Natural killer cell (primary cell): ENCODE measurements at regions not wholly inside any gene's neighbourhood (a gene's known extent, or its start where the extent isn't known, plus 50 kb on each side); places are given as distances from the start of the nearest gene placed in this dataset.

Experiments
- ATAC-seq, 3 donors: fragments of 150-1000 bp in 2 of 3; fragments of 200-7000 bp in 1 of 3; cut with Tn5 transposase; 1 replicate in 1 of 3; 2 replicates in 2 of 3; pipeline ENCODE4 v1.10.0; 2021; ENCODE audit warnings: mild to moderate bottlenecking in 2 of 3, moderate library complexity in 2 of 3
- DNase-seq, 2 donors: peaks; one replicate each; pipeline versions ENCODE4 v3.0.0 to v3.0.0-alpha.2; 2013 to 2021; ENCODE audit warnings: mixed read lengths in 1 of 2
- H3K27ac ChIP-seq: one replicate; pipeline ENCODE4 v1.5.1; 2013; ENCODE audit warnings: mild to moderate bottlenecking, low read length
- H3K27me3 ChIP-seq: one replicate; pipeline ENCODE4 v1.6.1; 2013; ENCODE audit warnings: low read length; ENCODE audit not compliant: control insufficient read depth, insufficient read depth
- H3K36me3 ChIP-seq: one replicate; pipeline ENCODE4 v1.6.1; 2013; ENCODE audit warnings: low read length; ENCODE audit not compliant: control insufficient read depth, insufficient read depth
- H3K4me1 ChIP-seq: one replicate; pipeline ENCODE4 v1.6.1; 2013; ENCODE audit warnings: low read length; ENCODE audit not compliant: control insufficient read depth, insufficient read depth
- H3K4me3 ChIP-seq: one replicate; pipeline ENCODE4 v1.5.1; 2013; ENCODE audit warnings: low read length
- H3K9me3 ChIP-seq: one replicate; pipeline ENCODE4 v1.6.1; 2013; ENCODE audit warnings: low read length; ENCODE audit not compliant: control insufficient read depth, insufficient read depth
- H3K27ac Mint-ChIP-seq, 2 donors: one replicate each; pipeline ENCODE4 v1.8.0; 2022; ENCODE audit warnings: mild to moderate bottlenecking in 2 of 2, mixed read lengths in 2 of 2, moderate library complexity in 1 of 2
- H3K27me3 Mint-ChIP-seq, 2 donors: one replicate each; pipeline ENCODE4 v1.8.0; 2022; ENCODE audit warnings: low read depth in 2 of 2, mixed read lengths in 2 of 2
- H3K36me3 Mint-ChIP-seq: one replicate; pipeline ENCODE4 v1.8.0; 2022; ENCODE audit warnings: mixed read lengths
- H3K4me1 Mint-ChIP-seq, 2 donors: one replicate each; pipeline ENCODE4 v1.8.0; 2022; ENCODE audit warnings: mixed read lengths in 2 of 2
- H3K4me3 Mint-ChIP-seq: one replicate; pipeline ENCODE4 v1.8.0; 2022; ENCODE audit warnings: mild to moderate bottlenecking, moderate library complexity, mixed read lengths
- H3K9me3 Mint-ChIP-seq, 2 donors: one replicate each; pipeline ENCODE4 v1.8.0; 2022; ENCODE audit warnings: mixed read lengths in 2 of 2
- WGBS: methylation state at CpG from one replicate; pipeline ENCODE4 v1.1.7; 2013; ENCODE audit warnings: missing lambda C conversion rate; ENCODE audit not compliant: insufficient coverage; 5-methylcytosine and 5-hydroxymethylcytosine counted together
- intact Hi-C: fragments of 100-400 bp; cut with micrococcal nuclease; formaldehyde crosslinking; loops from one replicate; pipeline ENCODE4 v1.14.2; 2022
- TF ChIP-seq, protein P1 (sequence below): fragments of 200-600 bp; IDR thresholded peaks from one replicate; pipeline ENCODE4 v1.8.0; 2022; ENCODE audit warnings: antibody characterized with exemption

DNA sequence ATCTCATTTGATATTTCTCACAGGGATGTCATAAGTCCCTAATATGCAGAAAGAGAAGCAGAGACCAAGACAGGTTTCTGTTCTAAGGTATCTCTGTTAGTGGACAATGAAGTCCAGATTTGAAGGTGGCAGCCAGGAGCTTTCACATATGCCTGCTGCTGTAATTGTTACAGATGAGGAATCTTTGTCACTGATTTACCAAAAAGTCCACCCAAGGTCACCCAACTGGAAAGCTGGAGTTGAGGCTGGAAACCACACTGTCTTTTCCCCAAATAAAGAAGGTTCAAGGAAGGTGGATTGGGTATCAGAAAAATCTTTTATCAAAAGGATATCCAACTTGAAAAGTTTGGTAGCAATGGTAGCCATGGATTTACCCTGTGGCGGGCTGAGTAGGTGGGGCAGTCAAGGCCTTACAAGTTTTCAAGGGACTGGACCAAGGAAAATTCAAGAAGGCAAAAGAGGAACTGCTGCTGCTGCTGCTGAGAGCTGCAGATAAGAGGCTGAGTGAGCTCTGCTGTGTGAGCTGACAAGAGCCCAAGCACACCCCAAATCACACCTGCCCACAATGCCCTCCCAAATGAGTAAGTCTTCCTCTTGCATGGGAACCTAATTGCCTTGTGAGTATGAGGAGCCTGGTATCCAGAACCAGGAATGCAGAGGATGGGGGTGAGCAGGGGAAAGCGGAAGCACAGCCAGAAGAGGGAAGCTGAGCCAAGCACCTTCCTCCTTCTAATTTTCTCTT, 241.2 kb downstream of the ANAPC1 start:
- Histone ChIP-seq H3K36me3 (no peaks in the 10 kb centered on the region), H3K4me1 (no peaks in the 10 kb centered on the region), H3K27ac (no peak overlapping the region), H3K4me3 (no peak overlapping the region), H3K27me3 (peaks cover 3% of the 10 kb centered on the region), H3K9me3 (no peaks in the 10 kb centered on the region)
- intact Hi-C loops = no loop called here
- H3K9me3 Mint-ChIP-seq = peaks cover 8 to 17% of the 10 kb centered on the region in 2 donors
- H3K4me3 Mint-ChIP-seq = no peak overlapping the region
- peaks cover 19% of the 10 kb centered on the region for H3K36me3 Mint-ChIP-seq
- H3K27me3 Mint-ChIP-seq = peaks cover 0 to 6% of the 10 kb centered on the region in 2 donors
- TF ChIP-seq, protein P1, sequence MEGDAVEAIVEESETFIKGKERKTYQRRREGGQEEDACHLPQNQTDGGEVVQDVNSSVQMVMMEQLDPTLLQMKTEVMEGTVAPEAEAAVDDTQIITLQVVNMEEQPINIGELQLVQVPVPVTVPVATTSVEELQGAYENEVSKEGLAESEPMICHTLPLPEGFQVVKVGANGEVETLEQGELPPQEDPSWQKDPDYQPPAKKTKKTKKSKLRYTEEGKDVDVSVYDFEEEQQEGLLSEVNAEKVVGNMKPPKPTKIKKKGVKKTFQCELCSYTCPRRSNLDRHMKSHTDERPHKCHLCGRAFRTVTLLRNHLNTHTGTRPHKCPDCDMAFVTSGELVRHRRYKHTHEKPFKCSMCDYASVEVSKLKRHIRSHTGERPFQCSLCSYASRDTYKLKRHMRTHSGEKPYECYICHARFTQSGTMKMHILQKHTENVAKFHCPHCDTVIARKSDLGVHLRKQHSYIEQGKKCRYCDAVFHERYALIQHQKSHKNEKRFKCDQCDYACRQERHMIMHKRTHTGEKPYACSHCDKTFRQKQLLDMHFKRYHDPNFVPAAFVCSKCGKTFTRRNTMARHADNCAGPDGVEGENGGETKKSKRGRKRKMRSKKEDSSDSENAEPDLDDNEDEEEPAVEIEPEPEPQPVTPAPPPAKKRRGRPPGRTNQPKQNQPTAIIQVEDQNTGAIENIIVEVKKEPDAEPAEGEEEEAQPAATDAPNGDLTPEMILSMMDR = no peak
- peaks cover 6 to 7% of the 10 kb centered on the region in 2 donors for H3K4me1 Mint-ChIP-seq
- DNase-seq (no peak), ATAC-seq (no peak)
- WGBS = 58% methylated on average over 2 of the region's 2 CpGs
- no peak overlapping the region for H3K27ac Mint-ChIP-seq

DNA sequence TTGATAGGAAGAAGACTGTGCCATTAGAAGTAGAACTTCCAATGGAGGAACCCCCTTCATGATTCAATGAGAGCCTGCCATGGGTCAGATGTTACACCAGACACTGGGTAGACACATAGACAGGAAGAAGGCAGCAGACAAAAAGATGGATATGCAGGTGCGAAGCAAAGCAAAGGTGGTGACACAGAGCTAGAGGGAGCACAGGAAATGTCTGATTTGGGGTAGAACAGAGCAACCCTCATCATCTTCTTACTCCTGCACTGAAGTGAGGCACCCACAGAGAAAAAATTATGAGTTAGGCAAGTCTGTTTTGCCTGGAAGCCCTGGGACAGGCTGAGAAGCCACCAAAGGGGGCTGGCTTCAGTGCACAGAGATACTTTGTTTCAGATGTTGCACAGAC, 240.2 kb downstream of the ANAPC1 start:
- Histone ChIP-seq H3K27me3 (no peaks in the 10 kb centered on the region), H3K4me1 (no peaks in the 10 kb centered on the region), H3K4me3 (no peak overlapping the region), H3K27ac (no peak overlapping the region), H3K36me3 (no peaks in the 10 kb centered on the region), H3K9me3 (no peaks in the 10 kb centered on the region)
- H3K4me1 Mint-ChIP-seq = peaks cover 6 to 7% of the 10 kb centered on the region in 2 donors
- TF ChIP-seq, protein P1 = no peak
- 71% methylated on average over 1 of the region's 1 CpG for WGBS
- H3K36me3 Mint-ChIP-seq = peaks cover 16% of the 10 kb centered on the region
- peaks cover 8 to 15% of the 10 kb centered on the region in 2 donors for H3K9me3 Mint-ChIP-seq
- no peak for DNase-seq
- intact Hi-C loops = no loop called here
- no peak for ATAC-seq
- no peak overlapping the region for H3K4me3 Mint-ChIP-seq
- no peak overlapping the region for H3K27ac Mint-ChIP-seq
- H3K27me3 Mint-ChIP-seq = peaks cover 0 to 6% of the 10 kb centered on the region in 2 donors

DNA sequence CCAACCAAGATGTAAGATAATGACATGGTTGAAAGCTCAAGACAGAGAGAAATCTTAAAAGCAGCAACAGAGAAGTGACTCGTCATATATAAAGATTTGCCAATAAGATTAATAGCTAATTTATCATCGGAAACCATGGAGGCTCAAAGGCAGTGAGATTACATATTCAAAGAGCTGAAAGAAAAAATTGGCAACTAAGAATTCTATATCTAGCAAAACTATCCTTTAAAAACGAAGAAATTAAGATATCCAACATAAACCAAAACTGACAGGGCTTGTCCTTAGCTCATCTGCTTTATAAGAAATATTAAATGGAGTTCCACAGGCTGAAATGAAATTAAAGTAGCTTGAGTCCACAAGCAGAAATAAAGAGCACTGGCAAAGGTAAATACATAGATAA, 236.6 kb downstream of the ANAPC1 start:
- Mint-ChIP-seq H3K27me3 (peaks cover 0 to 6% of the 10 kb centered on the region in 2 donors), H3K4me1 (no peaks in the 10 kb centered on the region), H3K9me3 (peaks cover 8 to 14% of the 10 kb centered on the region in 2 donors), H3K36me3 (peaks cover 16% of the 10 kb centered on the region), H3K27ac (no peak overlapping the region), H3K4me3 (no peak overlapping the region)
- WGBS = 100% methylated on average over 2 of the region's 3 CpGs
- no peak for ATAC-seq
- TF ChIP-seq, protein P1 = no peak
- Histone ChIP-seq H3K9me3 (no peaks in the 10 kb centered on the region), H3K4me3 (no peak overlapping the region), H3K27ac (no peak overlapping the region), H3K27me3 (no peaks in the 10 kb centered on the region), H3K4me1 (no peaks in the 10 kb centered on the region), H3K36me3 (no peaks in the 10 kb centered on the region)
- intact Hi-C loops = no loop called here
- DNase-seq = no peak

DNA sequence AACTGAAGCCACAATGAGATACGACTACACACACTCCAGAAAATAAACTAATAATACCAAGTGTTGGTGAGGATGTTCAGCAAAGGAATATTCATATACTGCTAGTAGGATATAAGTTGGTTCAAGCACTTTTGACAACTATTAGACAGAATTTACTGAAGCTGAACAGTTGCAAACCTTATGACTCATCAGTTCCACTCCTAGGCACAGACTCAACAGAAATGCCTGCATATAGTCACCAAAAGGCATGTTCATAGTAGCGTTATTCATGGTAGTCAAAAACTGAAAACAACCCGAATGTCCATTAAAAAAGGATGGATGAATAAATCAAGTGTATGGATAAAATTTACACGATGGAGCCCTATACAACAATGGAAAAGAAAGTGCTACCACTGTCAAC, 232.0 kb downstream of the ANAPC1 start:
- no peaks in the 10 kb centered on the region for H3K36me3 ChIP-seq

More for the DNA sequence above, 232.0 kb downstream of the ANAPC1 start:
- TF ChIP-seq, protein P1 = no peak
- Mint-ChIP-seq H3K4me3 (no peak overlapping the region), H3K27me3 (peaks cover 0 to 6% of the 10 kb centered on the region in 2 donors), H3K9me3 (peaks cover 2 to 6% of the 10 kb centered on the region in 2 donors), H3K27ac (no peak overlapping the region), H3K36me3 (peaks cover 6% of the 10 kb centered on the region), H3K4me1 (no peaks in the 10 kb centered on the region)
- no peak overlapping the region for H3K27ac ChIP-seq
- no peaks in the 10 kb centered on the region for H3K27me3 ChIP-seq
- H3K4me3 ChIP-seq = no peak overlapping the region
- no peak for ATAC-seq
- 72% methylated on average over 3 of the region's 4 CpGs for WGBS
- H3K9me3 ChIP-seq = no peaks in the 10 kb centered on the region
- no peak for DNase-seq
- intact Hi-C loops = no loop called here
- no peaks in the 10 kb centered on the region for H3K4me1 ChIP-seq
